GM12892 (cell line): ENCODE measurements at regions not wholly inside any gene's neighbourhood (a gene's known extent, or its start where the extent isn't known, plus 50 kb on each side); places are given as distances from the start of the nearest gene placed in this dataset.

Experiments
- POLR2A ChIP-seq: IDR thresholded peaks from 2 replicates; pipeline ENCODE4 v1.6.1; 2011; ENCODE audit warnings: low read depth, low read length, control low read depth
- POLR2AphosphoS5 ChIP-seq: IDR thresholded peaks from 2 replicates; pipeline ENCODE4 v1.6.1; 2011; ENCODE audit warnings: low read depth, low read length, control low read depth
- TAF1 ChIP-seq: IDR thresholded peaks from 2 replicates; pipeline ENCODE4 v1.6.1; 2011; ENCODE audit warnings: low read depth, mild to moderate bottlenecking, control low read depth, low read length, borderline replicate concordance

DNA sequence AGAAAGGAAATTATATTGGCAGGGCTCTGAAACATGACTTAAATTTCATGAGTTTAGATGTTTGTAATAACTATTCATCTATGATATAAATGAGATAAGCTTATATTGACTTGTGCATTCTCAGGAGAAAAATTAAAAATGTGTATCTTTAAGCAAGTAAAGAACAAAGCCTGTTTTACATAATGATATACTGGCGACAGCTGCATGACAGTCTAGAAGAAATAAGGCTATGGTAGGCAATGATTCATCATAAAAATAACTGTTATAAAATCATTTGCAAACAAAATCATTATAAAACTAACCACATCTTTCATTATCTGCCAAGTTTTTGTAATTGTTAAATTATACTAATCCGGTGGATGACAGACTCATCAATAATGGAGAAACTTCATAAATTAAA is 188.1 kb downstream of the ADAM29 start:
- TF ChIP-seq POLR2A, result no peak
- no peak for TF ChIP-seq TAF1
- no peak for TF ChIP-seq POLR2AphosphoS5
